SH-SY5Y (cell line): ENCODE measurements at regions not wholly inside any gene's neighbourhood (a gene's known extent, or its start where the extent isn't known, plus 50 kb on each side); places are given as distances from the start of the nearest gene placed in this dataset.

ENCODE experiments used
- GATA2 ChIP-seq: IDR thresholded peaks from 2 replicates; pipeline ENCODE4 v1.6.1; 2011; ENCODE audit warnings: mild to moderate bottlenecking, low read depth, low read length
- GATA3 ChIP-seq: IDR thresholded peaks from 2 replicates; pipeline ENCODE4 v1.6.1; 2011; ENCODE audit warnings: low read depth, mild to moderate bottlenecking, low read length, moderate library complexity

- TF ChIP-seq GATA2 (no peak), GATA3 (no peak)
Measured at GRCh38 chr2:118576109-118576855, 271.2 kb downstream of the EN1 start.

GRCh38 chr2:118569876-118570535 is 277.4 kb downstream of the EN1 start:
- TF ChIP-seq GATA3 (no peak), GATA2 (no peak)

- TF ChIP-seq GATA3 (no peak), GATA2 (no peak)
Measured at GRCh38 chr2:118568700-118569099, 278.7 kb downstream of the EN1 start.

- TF ChIP-seq GATA2 (no peak), GATA3 (no peak)
Measured at GRCh38 chr2:118565786-118566540, 281.5 kb downstream of the EN1 start.

GRCh38 chr2:118565301-118565700 is 282.1 kb downstream of the EN1 start:
- no peak for TF ChIP-seq GATA2
- TF ChIP-seq GATA3: no peak

GRCh38 chr2:118562144-118562543 is 285.3 kb downstream of the EN1 start:
- no peak for TF ChIP-seq GATA3
- no peak for TF ChIP-seq GATA2

GRCh38 chr2:118558846-118559245 is 288.6 kb downstream of the EN1 start:
- TF ChIP-seq GATA3 (no peak), GATA2 (no peak)

GRCh38 chr2:118557791-118558190 is 289.7 kb downstream of the EN1 start:
- TF ChIP-seq GATA3 (no peak), GATA2 (no peak)

- no peak for TF ChIP-seq GATA2
- TF ChIP-seq GATA3: no peak
Measured at GRCh38 chr2:118557016-118557415, 290.4 kb downstream of the EN1 start.

GRCh38 chr2:118554616-118555015 is 292.8 kb downstream of the EN1 start:
- TF ChIP-seq GATA2 (no peak), GATA3 (no peak)

GRCh38 chr2:118549503-118549902 is 297.9 kb downstream of the EN1 start:
- TF ChIP-seq GATA2 (no peak), GATA3 (no peak)

- TF ChIP-seq GATA3 (no peak), GATA2 (no peak)
Measured at GRCh38 chr2:118548880-118549488, 298.5 kb downstream of the EN1 start.

GRCh38 chr2:118539290-118539689 is 308.2 kb downstream of the EN1 start:
- TF ChIP-seq GATA2 (no peak), GATA3 (no peak)

GRCh38 chr2:118536306-118536705 is 311.1 kb downstream of the EN1 start:
- TF ChIP-seq GATA3 (no peak), GATA2 (no peak)

- TF ChIP-seq GATA2: no peak
- no peak for TF ChIP-seq GATA3
Measured at GRCh38 chr2:118535818-118536212, 311.6 kb downstream of the EN1 start.
